B cell (primary cell): ENCODE measurements at regions not wholly inside any gene's neighbourhood (a gene's known extent, or its start where the extent isn't known, plus 50 kb on each side); places are given as distances from the start of the nearest gene placed in this dataset.

Experiments used
- ATAC-seq: fragments of 200-7000 bp; cut with Tn5 transposase; one replicate; pipeline ENCODE4 v1.10.0; 2021; ENCODE audit warnings: low read depth, mild to moderate bottlenecking, moderate number of reproducible peaks, moderate library complexity
- CTCF ChIA-PET: fragments of 350-600 bp; sonication (Branson Sonifier 250); formaldehyde crosslinking; loops from one replicate; lab custom pipeline; 2021; ENCODE audit warnings: antibody characterized with exemption, inconsistent platforms; lab: Charles Lee
- POLR2A ChIA-PET: fragments of 350-600 bp; sonication (Branson Sonifier 250); formaldehyde crosslinking; loops from one replicate; lab custom pipeline; 2021; ENCODE audit warnings: antibody characterized with exemption; lab: Charles Lee
- DNase-seq: peaks from one replicate; pipeline ENCODE4 v3.0.0; 2013
- H2AFZ ChIP-seq: 2 replicates; pipeline ENCODE4 v1.6.1; 2012; ENCODE audit warnings: mild to moderate bottlenecking, low read depth, low read length; ENCODE audit not compliant: insufficient read depth, poor library complexity, severe bottlenecking
- H3K27ac ChIP-seq, 2 donors: 1 replicate in 1 of 2; 2 replicates in 1 of 2; pipeline ENCODE4 v1.5.1; 2012 to 2013; ENCODE audit warnings: low read length in 2 of 2, mild to moderate bottlenecking in 2 of 2, moderate library complexity in 1 of 2
- H3K27me3 ChIP-seq, 4 experiments: fragments of 200-600 bp in 1 of 4; sonication (generic) in 1 of 4; replicated peaks in 1 of 4; 1 replicate in 2 of 4; 2 replicates in 2 of 4; pipeline versions ENCODE4 v1.6.1 to v1.7.0; 2013 to 2016; ENCODE audit warnings: low read length in 3 of 4, mild to moderate bottlenecking in 2 of 4, mixed read lengths in 1 of 4, moderate library complexity in 1 of 4; ENCODE audit not compliant: insufficient read depth in 4 of 4, control insufficient read depth in 3 of 4; ENCODE audit errors: control extremely low read depth in 1 of 4
- H3K36me3 ChIP-seq, 2 experiments: replicated peaks in 1 of 2; 1 replicate in 1 of 2; 2 replicates in 1 of 2; pipeline versions ENCODE4 v1.6.1 to v1.7.1; 2013; ENCODE audit warnings: low read length in 1 of 2; ENCODE audit not compliant: insufficient read depth in 2 of 2, control insufficient read depth in 1 of 2; ENCODE audit errors: control extremely low read depth in 1 of 2, extremely low read depth in 1 of 2
- H3K4me1 ChIP-seq, 2 donors: fragments of 200-600 bp in 1 of 2; sonication (generic) in 1 of 2; 1 replicate in 1 of 2; 2 replicates in 1 of 2; pipeline versions ENCODE4 v1.5.1 to v1.6.1; 2013 to 2017; ENCODE audit warnings: low read length in 2 of 2; ENCODE audit not compliant: control insufficient read depth in 2 of 2, insufficient read depth in 2 of 2
- H3K4me2 ChIP-seq: replicated peaks from 2 replicates; pipeline ENCODE3; 2012; ENCODE audit warnings: mild to moderate bottlenecking, low read depth, low read length; ENCODE audit not compliant: poor library complexity, severe bottlenecking
- H3K4me3 ChIP-seq, 5 experiments: fragments of 200-600 bp in 1 of 5; sonication (generic) in 1 of 5; 1 replicate in 3 of 5; 2 replicates in 2 of 5; pipeline versions ENCODE4 v1.5.1 to v1.7.0; 2011 to 2016; ENCODE audit warnings: low read length in 4 of 5, mild to moderate bottlenecking in 4 of 5, low read depth in 2 of 5, control low read depth in 1 of 5, moderate library complexity in 1 of 5; ENCODE audit not compliant: insufficient read depth in 1 of 5; ENCODE audit errors: control extremely low read depth in 1 of 5, extremely low read depth in 1 of 5
- H3K79me2 ChIP-seq: fragments of 200-600 bp; sonication (generic); one replicate; pipeline ENCODE4 v1.6.0; 2016; ENCODE audit warnings: low read length; ENCODE audit not compliant: control insufficient read depth, insufficient read depth
- H3K9ac ChIP-seq: fragments of 200-600 bp; sonication (generic); 2 replicates; pipeline ENCODE4 v1.6.1; 2017; ENCODE audit warnings: mild to moderate bottlenecking, low read length, moderate library complexity
- H3K9me3 ChIP-seq, 3 donors: one replicate each; pipeline versions ENCODE4 v1.6.1 to v1.7.1; 2013; ENCODE audit warnings: low read length in 2 of 3; ENCODE audit not compliant: control insufficient read depth in 2 of 3, insufficient read depth in 1 of 3; ENCODE audit errors: control extremely low read depth in 1 of 3
- H4K20me1 ChIP-seq: 2 replicates; pipeline ENCODE4 v1.6.0; 2012; ENCODE audit warnings: mild to moderate bottlenecking, low read length; ENCODE audit not compliant: insufficient read depth, control insufficient read depth, poor library complexity, severe bottlenecking
- H3K27ac Mint-ChIP-seq: one replicate; pipeline ENCODE4 v1.8.0; 2021; ENCODE audit warnings: mixed read lengths
- H3K27me3 Mint-ChIP-seq: one replicate; pipeline ENCODE4 v1.8.0; 2021; ENCODE audit warnings: mixed read lengths
- H3K4me1 Mint-ChIP-seq: one replicate; pipeline ENCODE4 v1.8.0; 2021; ENCODE audit warnings: mixed read lengths
- H3K4me3 Mint-ChIP-seq: one replicate; pipeline ENCODE4 v1.8.0; 2021; ENCODE audit warnings: mixed read lengths
- H3K9me3 Mint-ChIP-seq: one replicate; pipeline ENCODE4 v1.8.0; 2022; ENCODE audit warnings: mixed read lengths; ENCODE audit not compliant: insufficient read depth
- EZH2 ChIP-seq: IDR thresholded peaks from 2 replicates; pipeline ENCODE4 v1.6.1; 2012; ENCODE audit warnings: borderline replicate concordance, low read depth, mild to moderate bottlenecking, moderate library complexity, low read length; ENCODE audit not compliant: insufficient read depth, poor library complexity, severe bottlenecking
- WGBS: methylation state at CpG from one replicate; pipeline ENCODE4 v1.1.5; 2013; ENCODE audit warnings: missing lambda C conversion rate; ENCODE audit not compliant: insufficient coverage; 5-methylcytosine and 5-hydroxymethylcytosine counted together
- intact Hi-C: fragments of 100-400 bp; cut with micrococcal nuclease; formaldehyde crosslinking; loops from one replicate; pipeline ENCODE4 v1.10.0; 2022
- TF ChIP-seq, protein P1 (sequence below): fragments of 200-600 bp; IDR thresholded peaks from one replicate; pipeline ENCODE4 v1.8.0; 2022; ENCODE audit warnings: antibody characterized with exemption, mild to moderate bottlenecking

DNA sequence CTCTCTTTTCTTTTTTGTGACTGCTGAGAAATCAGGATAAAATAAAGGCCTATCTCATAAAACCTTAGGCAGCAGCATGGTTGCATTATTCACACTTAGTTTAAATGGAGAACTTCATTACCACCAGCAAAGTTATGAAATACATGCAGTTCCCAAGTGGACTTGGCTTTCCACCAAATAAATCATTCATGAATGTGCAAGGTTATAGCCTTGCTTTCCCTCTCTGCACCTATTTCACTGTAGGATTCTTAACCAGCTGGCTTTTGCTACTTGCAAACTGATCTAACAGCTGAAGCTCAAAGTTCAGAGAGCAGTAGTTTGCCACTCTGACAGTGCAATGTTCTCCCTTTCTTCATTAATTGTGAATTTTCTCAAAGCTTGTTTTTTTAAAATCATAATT lies 140.1 kb upstream of the SMIM31 start:
- Histone ChIP-seq H2AFZ (no peak overlapping the region), H4K20me1 (no peaks in the 10 kb centered on the region), H3K9me3 (no peaks in the 10 kb centered on the region), H3K27ac (no peak overlapping the region), H3K27me3 (no peaks in the 10 kb centered on the region), H3K9ac (no peak overlapping the region), H3K4me1 (no peaks in the 10 kb centered on the region), H3K4me3 (no peak overlapping the region), H3K4me2 (no peak overlapping the region), H3K36me3 (no peaks in the 10 kb centered on the region), H3K79me2 (no peaks in the 10 kb centered on the region)
- no peak for TF ChIP-seq EZH2
- TF ChIP-seq, protein P1, sequence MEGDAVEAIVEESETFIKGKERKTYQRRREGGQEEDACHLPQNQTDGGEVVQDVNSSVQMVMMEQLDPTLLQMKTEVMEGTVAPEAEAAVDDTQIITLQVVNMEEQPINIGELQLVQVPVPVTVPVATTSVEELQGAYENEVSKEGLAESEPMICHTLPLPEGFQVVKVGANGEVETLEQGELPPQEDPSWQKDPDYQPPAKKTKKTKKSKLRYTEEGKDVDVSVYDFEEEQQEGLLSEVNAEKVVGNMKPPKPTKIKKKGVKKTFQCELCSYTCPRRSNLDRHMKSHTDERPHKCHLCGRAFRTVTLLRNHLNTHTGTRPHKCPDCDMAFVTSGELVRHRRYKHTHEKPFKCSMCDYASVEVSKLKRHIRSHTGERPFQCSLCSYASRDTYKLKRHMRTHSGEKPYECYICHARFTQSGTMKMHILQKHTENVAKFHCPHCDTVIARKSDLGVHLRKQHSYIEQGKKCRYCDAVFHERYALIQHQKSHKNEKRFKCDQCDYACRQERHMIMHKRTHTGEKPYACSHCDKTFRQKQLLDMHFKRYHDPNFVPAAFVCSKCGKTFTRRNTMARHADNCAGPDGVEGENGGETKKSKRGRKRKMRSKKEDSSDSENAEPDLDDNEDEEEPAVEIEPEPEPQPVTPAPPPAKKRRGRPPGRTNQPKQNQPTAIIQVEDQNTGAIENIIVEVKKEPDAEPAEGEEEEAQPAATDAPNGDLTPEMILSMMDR: no peak
- POLR2A ChIA-PET: no interaction called here
- CTCF ChIA-PET: no interaction called here
- no peak overlapping the region for H3K4me3 Mint-ChIP-seq
- no peaks in the 10 kb centered on the region for H3K27me3 Mint-ChIP-seq
- intact Hi-C loops: no loop called here
- ATAC-seq: no peak
- no peaks in the 10 kb centered on the region for H3K9me3 Mint-ChIP-seq
- no peak overlapping the region for H3K27ac Mint-ChIP-seq
- no peak for DNase-seq
- no peaks in the 10 kb centered on the region for H3K4me1 Mint-ChIP-seq

DNA sequence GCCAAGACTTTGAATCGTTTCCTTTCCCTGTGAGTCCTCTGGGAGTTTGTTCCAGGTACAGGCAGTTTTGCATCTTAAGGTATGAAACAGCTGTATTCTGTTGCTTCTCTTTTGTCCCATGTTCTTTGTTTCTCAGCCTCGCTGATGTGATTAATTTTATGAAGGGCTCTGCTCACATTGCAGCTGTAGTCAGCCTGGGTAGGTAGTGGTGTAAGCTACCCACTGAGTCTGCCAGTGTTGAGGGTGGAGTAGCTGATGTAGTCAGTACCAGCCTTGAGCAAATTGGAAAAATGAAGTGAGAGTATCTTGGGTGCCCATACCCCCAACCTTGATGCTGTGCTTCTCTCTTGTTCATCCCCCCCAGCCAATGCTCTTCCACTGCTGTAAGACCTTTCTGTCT lies 139.6 kb upstream of the SMIM31 start:
- CTCF ChIA-PET: no interaction called here
- Histone ChIP-seq H3K27ac (no peak overlapping the region), H3K36me3 (no peaks in the 10 kb centered on the region), H3K79me2 (no peaks in the 10 kb centered on the region), H3K4me3 (no peak overlapping the region), H2AFZ (no peak overlapping the region), H3K4me1 (no peaks in the 10 kb centered on the region), H3K9me3 (no peaks in the 10 kb centered on the region), H4K20me1 (no peaks in the 10 kb centered on the region), H3K4me2 (no peak overlapping the region), H3K27me3 (no peaks in the 10 kb centered on the region), H3K9ac (no peak overlapping the region)
- Mint-ChIP-seq H3K9me3 (no peaks in the 10 kb centered on the region), H3K4me1 (no peaks in the 10 kb centered on the region), H3K27me3 (no peaks in the 10 kb centered on the region), H3K4me3 (no peak overlapping the region), H3K27ac (no peak overlapping the region)
- DNase-seq (no peak), ATAC-seq (no peak)
- intact Hi-C loops: no loop called here
- TF ChIP-seq, protein P1: no peak
- no peak for TF ChIP-seq EZH2
- POLR2A ChIA-PET: no interaction called here
- WGBS: 83% methylated on average over 1 of the region's 2 CpGs
